ENCODE measurements at regions not wholly inside any gene's neighbourhood (a gene's known extent, or its start where the extent isn't known, plus 50 kb on each side); places are given as distances from the start of the nearest gene placed in this dataset.

GRCh38 chr9:115956371-115956770, 197.2 kb upstream of the PAPPA start:
- Histone ChIP-seq H3K27me3 (ENCODE audit: control insufficient read depth in 4 of 4, insufficient read depth in 4 of 4, low read length in 3 of 4) (no peaks in the 10 kb centered on the region), H3K36me3 (ENCODE audit: control insufficient read depth in 4 of 4, insufficient read depth in 3 of 4, low read depth in 1 of 4, low read length in 3 of 4) (no peaks in the 10 kb centered on the region), H3K27ac (ENCODE audit: low read depth in 1 of 2, low read length in 2 of 2) (no peak overlapping the region), H3K4me3 (ENCODE audit: low read depth in 1 of 3, low read length in 3 of 3) (no peak overlapping the region), H3K9me3 (ENCODE audit: control insufficient read depth in 4 of 4, low read length in 3 of 4) (no peaks in the 10 kb centered on the region), H3K9ac (ENCODE audit: low read depth in 1 of 2, low read length in 2 of 2) (no peak overlapping the region), H3K4me1 (ENCODE audit: control insufficient read depth in 4 of 4, insufficient read depth in 4 of 4, low read length in 3 of 4) (no peaks in the 10 kb centered on the region)
- DNase-seq (ENCODE audit: low spot score): no peak
- TF ChIP-seq FOXA2 (IDR thresholded peaks at IDR 0.05) (no peak), EGR1 (IDR thresholded peaks at IDR 0.05; ENCODE audit: low read depth in 2 of 2) (no peak), ZBTB33 (IDR thresholded peaks at IDR 0.05) (no peak), JUND (IDR thresholded peaks at IDR 0.05) (no peak), RXRA (IDR thresholded peaks at IDR 0.05) (no peak)
- WGBS: 73% methylated on average over 3 of the region's 3 CpGs

GRCh38 chr9:115957585-115957984, 196.0 kb upstream of the PAPPA start:
- WGBS: 55% methylated on average over 2 of the region's 2 CpGs
- Histone ChIP-seq H3K4me1 (ENCODE audit: control insufficient read depth in 4 of 4, insufficient read depth in 4 of 4, low read length in 3 of 4) (no peaks in the 10 kb centered on the region), H3K9ac (ENCODE audit: low read depth in 1 of 2, low read length in 2 of 2) (no peak overlapping the region), H3K27ac (ENCODE audit: low read depth in 1 of 2, low read length in 2 of 2) (no peak overlapping the region), H3K36me3 (ENCODE audit: control insufficient read depth in 4 of 4, insufficient read depth in 3 of 4, low read depth in 1 of 4, low read length in 3 of 4) (no peaks in the 10 kb centered on the region), H3K27me3 (ENCODE audit: control insufficient read depth in 4 of 4, insufficient read depth in 4 of 4, low read length in 3 of 4) (no peaks in the 10 kb centered on the region), H3K9me3 (ENCODE audit: control insufficient read depth in 4 of 4, low read length in 3 of 4) (no peaks in the 10 kb centered on the region), H3K4me3 (ENCODE audit: low read depth in 1 of 3, low read length in 3 of 3) (no peak overlapping the region)
- DNase-seq (ENCODE audit: low spot score): no peak
- TF ChIP-seq JUND (IDR thresholded peaks at IDR 0.05): no peak
- no peak for TF ChIP-seq HNF4G (IDR thresholded peaks at IDR 0.05)
- no peak for TF ChIP-seq HNF4A (conservative IDR thresholded peaks at IDR 0.05)
- TF ChIP-seq MAX (IDR thresholded peaks at IDR 0.05): no peak
- no peak for TF ChIP-seq RAD21 (IDR thresholded peaks at IDR 0.05)
- no peak for TF ChIP-seq FOXA2 (IDR thresholded peaks at IDR 0.05)
- no peak for TF ChIP-seq GABPA (IDR thresholded peaks at IDR 0.05 in 1 of 2, conservative IDR thresholded peaks at IDR 0.05 in 1 of 2)
- TF ChIP-seq CTCF (IDR thresholded peaks at IDR 0.05; ENCODE audit: low read depth, low read length, missing input control): no peak
- no peak for TF ChIP-seq NR2F2 (IDR thresholded peaks at IDR 0.05)
- TF ChIP-seq, protein P1, sequence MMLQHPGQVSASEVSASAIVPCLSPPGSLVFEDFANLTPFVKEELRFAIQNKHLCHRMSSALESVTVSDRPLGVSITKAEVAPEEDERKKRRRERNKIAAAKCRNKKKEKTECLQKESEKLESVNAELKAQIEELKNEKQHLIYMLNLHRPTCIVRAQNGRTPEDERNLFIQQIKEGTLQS (IDR thresholded peaks at IDR 0.05): no peak
- no peak for TF ChIP-seq TAF1 (conservative IDR thresholded peaks at IDR 0.05)
- TF ChIP-seq FOXA1 (IDR thresholded peaks at IDR 0.05): no peak
- TF ChIP-seq RXRA (IDR thresholded peaks at IDR 0.05): no peak
- TF ChIP-seq EGR1 (IDR thresholded peaks at IDR 0.05; ENCODE audit: low read depth in 2 of 2): no peak
- no peak for TF ChIP-seq YY1 (IDR thresholded peaks at IDR 0.05)
- no peak for TF ChIP-seq REST (IDR thresholded peaks at IDR 0.05)
- TF ChIP-seq SP1 (IDR thresholded peaks at IDR 0.05): no peak
- TF ChIP-seq ZBTB33 (IDR thresholded peaks at IDR 0.05): no peak

Data from liver (tissue), 8 donors.